K562 (cell line): ENCODE measurements at regions not wholly inside any gene's neighbourhood (a gene's known extent, or its start where the extent isn't known, plus 50 kb on each side); places are given as distances from the start of the nearest gene placed in this dataset.

Source experiments
- ATAC-seq: fragments of 200-7000 bp; cut with Tn5 transposase; 3 replicates; pipeline ENCODE4 v1.9.1; 2020; ENCODE audit warnings: moderate library complexity
- BruUV-seq: library from RNA; stranded (reverse); fragments of 400-500 nt; replicated peaks from 2 replicates; lab custom pipeline; 2021; lab: Mats Ljungman, UMichigan
- CTCF ChIA-PET: fragments of 300-600 bp; formaldehyde crosslinking; extraction: SDS; loops from one replicate; lab custom pipeline; 2021; ENCODE audit warnings: low intra/inter-chr PET ratio; lab: Yijun Ruan, JAX
- POLR2A ChIA-PET: fragments of 300-600, 350-650 bp; sonication (Branson Sonifier 250); formaldehyde crosslinking; extraction: SDS; loops from one replicate; lab custom pipeline; 2021; ENCODE audit warnings: antibody characterized with exemption, inconsistent platforms; lab: Yijun Ruan, JAX
- DNase-seq, 4 experiments: peaks; one replicate each; pipeline versions ENCODE4 v3.0.0 to v3.0.0-alpha.2; 2011 to 2018; ENCODE audit warnings: low spot score in 3 of 4, mixed read lengths in 3 of 4; ENCODE audit errors: extremely low read depth in 1 of 4
- FAIRE-seq: peaks from 2 replicates; lab custom pipeline; 2011; peaks lifted over from hg19 to GRCh38; lab: Jason Lieb, UNC
- H2AFZ ChIP-seq: 2 replicates; pipeline ENCODE4 v1.6.0; 2011; ENCODE audit warnings: low read depth, low read length, control low read depth, inconsistent platforms
- H3K27ac ChIP-seq: fragments of 200-600 bp; 3 replicates; pipeline ENCODE4 v1.8.0; 2011; ENCODE audit warnings: low read depth, mild to moderate bottlenecking, control low read depth, inconsistent platforms, low read length, moderate library complexity, mixed read lengths; ENCODE audit errors: extremely low read depth
- H3K27me3 ChIP-seq, 2 experiments: fragments of 300-600 bp in 1 of 2; 2 replicates in 1 of 2; 3 replicates in 1 of 2; pipeline versions ENCODE4 v1.6.0 to v1.8.0; 2011; ENCODE audit warnings: inconsistent platforms in 2 of 2, low read length in 2 of 2, mild to moderate bottlenecking in 1 of 2, mixed read lengths in 1 of 2, moderate library complexity in 1 of 2; ENCODE audit not compliant: control insufficient read depth in 2 of 2, insufficient read depth in 2 of 2
- H3K36me3 ChIP-seq: fragments of 300-600 bp; 3 replicates; pipeline ENCODE4 v1.8.0; 2011; ENCODE audit warnings: mild to moderate bottlenecking, low read length, inconsistent platforms; ENCODE audit not compliant: control insufficient read depth, insufficient read depth
- H3K4me1 ChIP-seq, 2 experiments: fragments of 200-600 bp in 1 of 2; replicated peaks in 1 of 2; 2 replicates in 1 of 2; 3 replicates in 1 of 2; pipeline versions ENCODE4 v1.5.1 to v1.8.0; 2011; ENCODE audit warnings: inconsistent platforms in 2 of 2, low read length in 2 of 2, mild to moderate bottlenecking in 1 of 2, mixed read lengths in 1 of 2, moderate library complexity in 1 of 2; ENCODE audit not compliant: control insufficient read depth in 2 of 2, insufficient read depth in 2 of 2
- H3K4me2 ChIP-seq: 2 replicates; pipeline ENCODE4 v1.6.1; 2011; ENCODE audit warnings: low read length, control low read depth, inconsistent platforms, mixed read lengths; ENCODE audit not compliant: insufficient read depth
- H3K4me3 ChIP-seq: fragments of 200-600 bp; sonication (generic), shearing (Covaris generic); 2 replicates; pipeline ENCODE4 v1.5.1; 2016; ENCODE audit warnings: control low read depth, inconsistent platforms
- H3K79me2 ChIP-seq: fragments of 200-600 bp; 3 replicates; pipeline ENCODE4 v1.8.0; 2011; ENCODE audit warnings: low read length, inconsistent platforms; ENCODE audit not compliant: control insufficient read depth, insufficient read depth
- H3K9ac ChIP-seq, 2 experiments: 2 replicates each; pipeline versions ENCODE4 v1.6.0 to v1.6.1; 2011; ENCODE audit warnings: low read depth in 2 of 2, low read length in 2 of 2, control low read depth in 1 of 2, inconsistent platforms in 1 of 2, mild to moderate bottlenecking in 1 of 2, mixed read lengths in 1 of 2; ENCODE audit not compliant: insufficient read depth in 1 of 2
- H3K9me1 ChIP-seq: one replicate; pipeline ENCODE4 v1.6.0; 2011; ENCODE audit warnings: inconsistent platforms, mild to moderate bottlenecking, low read length, moderate library complexity; ENCODE audit not compliant: control insufficient read depth, insufficient read depth
- H3K9me3 ChIP-seq: replicated peaks from 2 replicates; pipeline ENCODE4 v1.5.1; 2011; ENCODE audit warnings: low read depth, low read length, inconsistent platforms; ENCODE audit not compliant: control insufficient read depth, insufficient read depth
- H4K20me1 ChIP-seq: replicated peaks from 2 replicates; pipeline ENCODE4 v1.6.1; 2011; ENCODE audit warnings: low read length, inconsistent platforms, mixed read lengths; ENCODE audit not compliant: control insufficient read depth, insufficient read depth
- ATF6 ChIP-seq: sonication (generic); formaldehyde crosslinking; IDR thresholded peaks from 2 replicates; pipeline ENCODE4 v1.4.0; 2020; ENCODE audit warnings: mild to moderate bottlenecking, missing genetic modification reagents
- BRD9 ChIP-seq: fragments of 450-650 bp; IDR thresholded peaks from 2 replicates; pipeline ENCODE4 v1.6.1; 2018; ENCODE audit warnings: low read depth; ENCODE audit not compliant: partially characterized antibody
- CBFA2T3 ChIP-seq: fragments of 450-650 bp; IDR thresholded peaks from 2 replicates; pipeline ENCODE4 v1.6.1; 2017
- CTCFL ChIP-seq: IDR thresholded peaks from 2 replicates; pipeline ENCODE4 v1.6.1; 2011; ENCODE audit warnings: borderline replicate concordance, low read depth, mild to moderate bottlenecking, moderate library complexity, low read length; ENCODE audit not compliant: insufficient read depth, poor library complexity, severe bottlenecking
- FOXM1 ChIP-seq, 2 experiments: fragments of 450-650 bp in 1 of 2; sonication (generic) in 1 of 2; formaldehyde crosslinking in 1 of 2; IDR thresholded peaks; 2 replicates each; pipeline versions ENCODE4 v1.6.1 to v1.9.0; 2017 to 2022; ENCODE audit warnings: low read depth in 2 of 2, mild to moderate bottlenecking in 2 of 2, missing genetic modification reagents in 1 of 2, moderate library complexity in 1 of 2
- HINFP ChIP-seq: fragments of 450-650 bp; conservative IDR thresholded peaks from 2 replicates; pipeline ENCODE4 v1.6.1; 2016; ENCODE audit warnings: missing genetic modification characterization, low read depth, mild to moderate bottlenecking, control low read depth, missing compliant biosample characterization
- MCM5 ChIP-seq: fragments of 450-650 bp; IDR thresholded peaks from 2 replicates; pipeline ENCODE4 v1.6.1; 2016; ENCODE audit warnings: low read depth
- WGBS: fragments of 100-300 bp; shearing (Covaris generic); methylation state at CpG from one replicate; pipeline ENCODE4 v1.1.6; 2016; ENCODE audit warnings: low coverage, mixed read lengths; ENCODE audit not compliant: insufficient coverage; ENCODE audit errors: missing lambda C conversion rate; 5-methylcytosine and 5-hydroxymethylcytosine counted together
- in situ Hi-C: fragments of 300-500 bp; cut with MboI; formaldehyde crosslinking; loops from 4 replicates; pipeline ENCODE4 v1.15.0; 2018; ENCODE audit warnings: inconsistent platforms, mixed read lengths
- intact Hi-C: fragments of 100-400 bp; cut with micrococcal nuclease; formaldehyde crosslinking; loops from 2 replicates; pipeline ENCODE4 v1.14.2; 2022

GRCh38 chr2:58341047-58341446, 99.9 kb upstream of the FANCL start:
- ATAC-seq = peak; percentile 52; the same call in 1 of the 3 replicates
- BruUV-seq = no TSS peak
- no peak overlapping the region for H3K4me2 ChIP-seq
- 0% methylated on average over 2 of the region's 2 CpGs for WGBS
- H3K27ac ChIP-seq = no peak overlapping the region
- no peak overlapping the region for H3K9ac ChIP-seq
- FAIRE-seq = no peak
- no peaks in the 10 kb centered on the region for H3K4me1 ChIP-seq
- no peaks in the 10 kb centered on the region for H3K27me3 ChIP-seq
- TF ChIP-seq BRD9 (no peak), CBFA2T3 (no peak), ATF6 (CRISPR knock-in tag) (no peak), MCM5 (no peak), CTCFL (peak; percentile 55), FOXM1 (IDR thresholded peaks at IDR 0.05; ENCODE audit: low read depth) (no peak), FOXM1 (CRISPR knock-in tag; IDR thresholded peaks at IDR 0.05; ENCODE audit: low read depth) (no peak), HINFP (no peak)
- H4K20me1 ChIP-seq = no peaks in the 10 kb centered on the region
- H3K79me2 ChIP-seq = no peaks in the 10 kb centered on the region
- H3K4me3 ChIP-seq = no peak overlapping the region
- POLR2A ChIA-PET = no interaction called here
- no peaks in the 10 kb centered on the region for H3K36me3 ChIP-seq
- no peak overlapping the region for H2AFZ ChIP-seq
- intact Hi-C loops = no loop called here
- H3K9me3 ChIP-seq = no peaks in the 10 kb centered on the region
- CTCF ChIA-PET = no interaction called here
- in situ Hi-C loops = no loop called here
- no peak for DNase-seq
- no peaks in the 10 kb centered on the region for H3K9me1 ChIP-seq
